HG03558 (cell line): ENCODE measurements at regions not wholly inside any gene's neighbourhood (a gene's known extent, or its start where the extent isn't known, plus 50 kb on each side); places are given as distances from the start of the nearest gene placed in this dataset.

ENCODE experiments used
- ATAC-seq: cut with Tn5 transposase; IDR thresholded peaks from one replicate; pipeline ENCODE4 v1.9.1; 2021; ENCODE audit warnings: moderate number of reproducible peaks; ENCODE audit not compliant: unreplicated experiment; ENCODE audit errors: extremely low read depth

DNA sequence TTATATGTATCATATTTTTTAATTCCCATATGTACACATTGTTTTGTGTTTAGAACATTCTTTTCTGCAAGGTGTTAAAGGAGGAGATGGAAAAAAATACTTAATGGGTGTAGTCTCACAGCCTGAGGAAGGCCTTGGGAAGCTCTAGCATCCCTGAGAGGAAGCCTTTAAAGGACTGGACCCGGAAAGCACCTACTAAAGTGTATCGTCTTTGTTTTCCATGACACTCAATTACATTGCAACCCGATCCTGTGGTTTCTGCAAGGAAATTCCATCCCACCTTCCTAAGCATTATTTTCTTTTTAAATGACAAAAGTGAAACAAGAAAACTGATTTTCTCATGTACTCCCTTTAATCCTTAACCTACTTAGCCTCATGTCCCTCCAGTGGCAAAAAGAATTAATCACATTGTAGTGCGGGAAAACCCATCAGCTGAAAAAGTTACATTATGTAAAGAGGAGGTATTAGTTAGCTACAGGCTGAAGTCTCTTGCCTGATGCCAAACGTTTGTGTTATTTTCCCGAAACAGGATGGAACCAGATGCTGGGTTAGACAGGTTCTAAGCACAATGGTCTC, 147.8 kb upstream of the CPSF6 start:
- no peak for ATAC-seq

DNA sequence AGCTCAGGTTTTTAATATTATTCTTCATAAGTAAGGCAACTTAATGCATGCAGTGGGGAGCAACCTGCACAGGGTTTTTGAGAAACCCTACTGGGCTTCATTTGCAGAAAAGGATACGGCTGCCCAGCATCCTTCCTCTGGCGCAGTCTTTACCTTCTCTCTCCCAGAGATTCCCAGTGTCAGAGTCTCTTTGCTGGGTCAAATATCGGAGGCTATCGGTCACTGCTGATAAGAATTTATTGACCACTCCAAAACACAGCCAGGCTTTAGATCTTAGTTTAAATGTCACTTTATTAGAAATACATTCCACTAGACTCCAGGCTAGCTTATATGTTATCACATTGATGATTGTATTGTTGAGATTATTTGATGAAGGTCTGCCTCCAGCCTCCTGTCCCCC, 147.2 kb upstream of the CPSF6 start:
- ATAC-seq, result no peak

DNA sequence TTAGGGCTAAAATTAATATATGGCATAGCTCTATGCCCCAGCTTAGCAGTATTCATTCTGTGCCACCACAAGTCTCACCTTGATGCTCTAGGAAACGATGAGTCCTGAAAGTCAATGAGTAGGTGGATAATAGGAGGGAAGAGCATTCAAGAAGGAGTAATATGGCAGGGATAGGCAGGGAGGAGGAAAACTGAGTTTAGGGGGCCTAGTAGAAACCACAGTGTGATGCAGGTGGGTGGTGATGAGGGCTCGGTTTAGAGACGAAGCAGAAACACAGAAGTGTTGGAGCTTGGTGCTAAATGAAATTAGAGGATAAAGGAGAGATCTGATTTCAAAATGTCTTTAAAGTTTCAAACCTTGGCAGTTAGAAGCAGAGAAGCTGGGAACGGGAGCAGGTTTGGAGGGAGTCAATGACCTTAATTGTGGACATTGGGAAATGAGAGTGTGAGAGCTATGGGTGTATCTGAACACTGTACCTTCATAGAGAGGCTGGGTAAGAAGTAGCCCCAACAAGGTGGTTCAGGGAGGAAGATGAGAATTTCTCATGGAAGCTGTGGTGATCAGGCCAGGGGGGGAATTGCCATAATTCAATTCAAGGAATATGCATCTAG, 144.7 kb upstream of the CPSF6 start:
- no peak for ATAC-seq

DNA sequence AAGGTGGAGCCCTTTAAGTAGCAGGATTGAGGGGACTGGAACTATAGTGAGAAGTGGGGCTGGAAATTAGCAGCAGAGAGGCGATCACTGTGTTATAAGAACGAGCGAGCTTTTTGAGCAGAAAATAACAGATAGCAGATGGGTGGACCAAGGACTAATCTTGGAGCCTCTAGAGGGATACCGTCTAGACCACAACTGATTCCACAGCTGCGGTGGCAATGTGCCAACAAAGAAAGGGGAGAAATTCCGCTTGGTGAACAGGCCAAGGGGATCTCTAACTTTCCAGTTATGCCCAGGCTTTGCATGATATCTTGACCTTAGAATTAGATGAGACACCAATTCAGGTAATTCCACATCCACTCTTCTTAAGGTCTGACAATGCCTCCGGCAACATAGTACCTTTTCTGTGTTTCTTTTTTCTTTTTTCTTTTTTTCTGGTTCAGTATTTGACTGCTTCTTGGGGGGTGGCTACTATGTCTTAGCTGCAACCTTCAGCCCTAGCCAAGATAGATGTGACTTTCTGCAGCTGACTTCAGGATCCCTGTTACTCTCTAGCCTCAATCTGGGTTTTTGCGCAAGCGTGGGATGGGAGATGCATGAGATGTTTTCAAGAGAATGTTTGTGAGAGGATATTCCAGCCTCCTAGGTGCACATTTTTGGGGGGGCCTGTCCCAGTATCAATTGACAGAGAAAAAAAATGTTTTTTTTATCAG, 143.4 kb upstream of the CPSF6 start:
- no peak for ATAC-seq

DNA sequence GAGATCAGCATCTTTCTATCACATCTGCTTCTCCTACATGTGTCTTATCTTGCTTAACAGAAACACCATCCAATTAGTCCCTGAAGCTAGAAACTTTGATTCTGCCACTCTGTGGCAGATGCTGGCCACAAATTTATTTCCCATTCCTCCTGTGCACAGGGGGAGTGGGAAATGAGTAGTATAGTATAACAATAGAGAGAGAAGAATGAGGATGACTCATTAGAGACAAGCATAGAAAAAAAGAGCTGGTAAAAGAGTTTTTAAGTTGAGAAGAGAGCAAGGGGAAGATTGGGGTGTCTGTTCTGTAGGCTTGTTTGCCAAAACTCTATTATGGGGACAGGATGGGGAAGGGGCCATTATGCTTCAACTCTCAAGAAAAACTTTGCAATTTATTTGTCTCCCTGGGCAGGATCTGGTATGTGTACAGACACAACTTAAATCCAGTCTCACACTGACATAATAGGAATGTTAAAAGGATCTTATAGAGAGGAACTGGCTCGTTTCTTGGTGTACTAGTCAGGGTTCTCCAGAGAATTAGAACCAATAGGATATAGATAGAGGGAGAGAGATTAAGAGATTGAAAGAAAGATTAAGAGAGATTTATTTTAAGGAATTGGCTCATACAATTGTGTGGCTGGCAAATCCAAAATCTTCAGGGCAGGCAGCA, 142.6 kb upstream of the CPSF6 start:
- no peak for ATAC-seq

DNA sequence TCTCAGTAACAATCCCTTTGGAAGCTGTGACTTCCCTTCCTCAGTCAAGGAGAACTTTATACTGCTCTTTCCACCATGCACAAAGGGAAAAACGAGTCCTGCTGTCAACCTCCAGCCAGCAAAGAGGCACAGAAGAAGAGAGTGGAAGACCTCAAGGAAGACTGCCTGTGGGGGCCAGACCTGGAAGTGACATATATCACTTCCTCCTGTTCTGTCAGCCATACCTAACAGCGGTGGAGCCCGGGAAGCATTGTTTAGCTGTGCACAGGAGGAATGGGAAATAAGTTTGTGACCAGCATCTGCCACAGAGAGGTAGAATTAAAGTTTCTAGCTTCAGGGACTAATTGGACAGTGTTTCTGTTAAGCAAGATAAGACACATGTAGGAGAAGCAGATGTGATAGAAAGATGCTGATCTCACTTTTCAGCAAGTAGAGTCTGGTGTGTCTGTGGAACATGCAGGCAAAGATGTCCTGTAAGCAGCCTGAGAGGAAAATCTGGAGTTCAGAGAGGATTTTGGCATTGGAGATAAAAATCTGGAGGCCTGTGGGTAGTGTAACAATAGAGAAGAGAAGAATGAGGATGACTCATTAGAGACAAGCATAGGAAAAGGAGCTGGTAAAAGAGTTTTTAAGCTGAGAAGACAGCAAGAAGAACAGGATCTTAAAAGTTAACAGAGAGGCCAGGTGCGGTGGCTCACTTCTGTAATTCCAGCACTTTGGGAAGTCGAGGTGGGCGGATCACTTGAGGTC, 141.6 kb upstream of the CPSF6 start:
- ATAC-seq, result no peak

DNA sequence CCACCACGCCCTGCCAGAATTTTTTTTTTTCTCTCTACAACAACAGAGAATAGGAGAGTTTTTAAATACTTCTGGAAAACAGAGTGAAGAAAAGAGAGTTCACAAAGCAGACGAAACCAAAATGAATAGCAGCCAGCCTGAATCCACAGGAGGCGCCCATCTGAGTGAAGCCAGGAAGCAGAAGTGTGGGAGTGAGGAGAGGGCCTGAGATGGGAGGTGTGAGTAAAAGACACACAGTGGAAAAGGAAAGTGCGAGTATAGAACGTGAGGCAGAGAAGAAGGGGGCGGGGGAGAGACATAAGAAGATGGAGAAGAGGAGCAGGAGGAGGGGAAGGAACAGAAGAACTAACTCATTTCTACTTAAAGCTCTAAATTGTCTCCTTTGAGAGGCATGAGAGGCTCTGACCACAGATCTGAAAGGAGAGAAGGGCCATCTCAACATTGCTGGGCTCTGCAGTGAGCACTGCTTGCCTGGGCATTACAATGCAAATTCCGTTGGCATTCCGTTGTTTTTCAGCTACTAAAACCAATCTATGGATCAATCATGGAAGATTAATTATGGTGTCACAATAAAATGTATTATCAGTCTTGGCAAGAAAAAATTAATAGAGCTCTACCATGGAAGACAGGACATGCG, 140.1 kb upstream of the CPSF6 start:
- no peak for ATAC-seq

DNA sequence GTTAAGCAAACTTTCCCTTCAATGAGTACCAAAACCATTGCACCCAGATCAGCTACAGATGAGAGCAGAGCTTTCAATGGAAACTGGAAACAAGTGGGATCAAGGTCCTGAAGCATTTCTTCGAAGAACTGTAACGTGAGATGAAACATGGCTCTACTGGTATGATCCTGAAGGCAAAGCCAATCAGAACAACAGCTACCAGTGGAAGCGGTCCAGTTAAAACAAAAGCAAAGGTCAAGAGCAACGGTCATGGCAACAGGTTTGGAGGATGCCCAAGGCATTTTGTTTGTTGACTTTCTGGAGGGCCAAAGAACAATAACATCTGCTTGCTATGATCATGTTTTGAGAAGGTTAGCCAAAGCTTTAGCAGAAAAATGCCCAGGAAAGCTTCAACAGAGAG, 137.9 kb upstream of the CPSF6 start:
- ATAC-seq, result no peak

DNA sequence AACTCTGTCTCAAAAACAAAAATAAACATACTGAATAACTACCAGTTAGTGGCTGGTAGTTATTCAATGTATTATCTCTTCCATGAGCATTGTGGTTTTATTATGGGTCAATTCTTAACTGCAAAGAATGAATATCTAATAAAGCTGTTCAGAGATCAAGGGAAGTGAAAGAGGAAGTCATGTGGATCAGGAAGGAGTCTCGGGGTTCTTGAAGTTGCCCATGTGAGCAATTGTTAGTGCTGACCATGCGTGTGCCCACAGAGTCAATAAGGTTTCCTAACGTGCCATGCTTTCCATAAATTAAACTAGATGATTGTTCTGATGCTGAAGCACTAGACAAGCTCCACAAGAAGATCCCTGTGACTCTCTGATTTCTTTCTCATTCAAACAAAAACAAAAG, 136.5 kb upstream of the CPSF6 start:
- no peak for ATAC-seq

DNA sequence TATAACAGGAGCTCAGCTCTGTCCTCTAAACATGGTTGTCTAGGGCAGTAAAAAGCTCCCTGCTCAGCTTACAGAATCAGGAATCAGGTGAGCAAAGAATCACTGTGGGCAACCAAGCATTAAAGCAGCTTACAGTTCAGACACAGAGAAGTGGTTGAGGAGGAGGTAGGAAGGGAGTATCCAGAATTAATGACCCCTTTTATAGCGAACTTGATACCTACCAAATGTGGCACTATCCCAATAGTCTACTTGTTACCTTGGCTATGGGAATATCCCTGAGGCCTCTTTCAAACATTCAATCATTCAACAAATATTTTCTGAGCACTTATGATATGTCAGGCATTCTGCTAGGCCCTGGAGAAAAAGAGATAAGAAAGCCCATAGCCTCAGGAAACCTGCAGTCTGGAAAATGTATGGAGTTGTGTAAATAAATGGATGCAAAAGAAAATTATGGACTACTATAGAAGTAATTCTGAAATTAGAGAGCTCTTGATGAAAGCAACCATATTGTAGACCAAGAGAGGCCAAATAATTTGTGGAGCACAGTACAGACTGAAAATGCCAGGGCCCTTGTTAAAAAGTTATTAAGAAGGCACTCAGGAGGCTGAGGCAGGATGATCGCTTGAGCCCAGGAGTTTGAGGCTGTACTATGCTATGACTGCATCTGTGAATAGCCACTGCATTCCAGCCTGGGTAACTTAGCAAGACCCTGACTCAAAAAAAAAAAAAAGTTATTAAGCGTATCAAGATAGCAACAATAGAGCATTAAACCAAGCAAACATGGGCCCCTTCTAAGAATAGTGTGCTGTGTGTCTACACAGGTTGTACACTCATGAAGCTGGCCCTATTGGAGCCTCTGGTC, 134.0 kb upstream of the CPSF6 start:
- no peak for ATAC-seq

DNA sequence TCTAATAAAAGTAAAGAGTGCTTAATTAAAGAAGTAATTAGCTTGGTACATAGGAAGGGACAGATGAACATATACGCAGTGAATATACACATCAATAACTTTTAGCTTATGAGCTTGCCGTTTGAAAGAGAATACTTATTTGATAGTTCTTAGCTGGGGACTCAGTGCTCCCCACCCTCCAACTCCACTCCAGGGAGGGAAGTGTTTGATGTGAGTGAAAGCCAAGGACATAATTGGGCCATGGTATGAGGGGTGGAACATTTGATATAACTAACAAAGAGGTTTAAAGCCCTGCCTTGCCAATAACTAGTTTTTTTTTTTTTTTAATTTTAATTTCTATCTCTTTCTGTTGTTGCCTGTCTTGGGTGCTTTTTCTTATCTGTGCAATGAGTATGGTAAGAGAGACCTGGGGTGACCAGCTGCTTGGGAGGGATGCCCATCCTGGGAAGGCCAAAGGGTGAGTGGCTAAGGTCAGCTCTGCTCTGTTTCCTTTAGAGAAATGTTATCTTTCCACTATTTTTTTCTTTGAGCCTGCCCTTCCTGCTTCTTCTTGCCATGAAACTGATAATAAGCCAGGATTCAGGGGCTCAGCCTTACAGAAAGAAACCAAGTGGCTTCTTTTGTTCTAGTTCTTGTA, 132.8 kb upstream of the CPSF6 start:
- ATAC-seq, result no peak

DNA sequence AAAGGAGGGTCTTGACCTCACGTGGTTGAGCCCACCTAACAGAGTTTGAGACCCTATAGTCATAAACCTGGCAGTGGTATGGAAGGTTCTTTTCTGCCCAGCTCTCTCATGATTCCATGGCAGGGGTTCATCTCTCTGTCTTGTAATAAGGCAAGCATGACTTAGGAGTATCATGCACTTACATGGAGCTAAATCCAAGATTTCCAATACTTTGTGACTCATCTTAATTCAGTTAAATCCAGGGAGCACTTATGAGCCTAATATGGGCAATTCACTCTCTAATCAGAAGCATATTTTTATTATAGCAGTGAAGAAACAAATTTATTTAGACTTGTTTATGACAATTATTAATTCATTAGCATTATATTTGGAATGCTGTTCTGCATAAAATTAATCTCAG, 131.8 kb upstream of the CPSF6 start:
- no peak for ATAC-seq

DNA sequence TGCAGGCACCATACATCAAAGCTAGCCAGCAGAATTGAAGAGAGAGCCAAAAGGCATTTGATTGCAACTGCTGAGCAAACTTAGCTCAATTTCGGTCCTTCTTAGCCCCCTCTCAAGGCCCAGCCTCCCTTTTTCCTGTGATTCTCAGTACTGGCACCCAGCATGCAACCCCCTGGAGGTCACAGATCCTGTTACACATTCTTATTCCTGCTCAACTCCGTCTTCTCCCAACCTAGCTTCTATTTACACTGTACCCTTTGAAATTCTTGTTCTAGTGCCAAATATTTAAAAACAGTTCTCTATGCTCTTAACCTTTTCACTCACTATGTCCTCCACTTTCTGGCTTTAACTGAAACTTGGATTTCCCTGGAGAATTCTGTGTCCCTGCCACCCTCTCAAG, 131.3 kb upstream of the CPSF6 start:
- no peak for ATAC-seq

DNA sequence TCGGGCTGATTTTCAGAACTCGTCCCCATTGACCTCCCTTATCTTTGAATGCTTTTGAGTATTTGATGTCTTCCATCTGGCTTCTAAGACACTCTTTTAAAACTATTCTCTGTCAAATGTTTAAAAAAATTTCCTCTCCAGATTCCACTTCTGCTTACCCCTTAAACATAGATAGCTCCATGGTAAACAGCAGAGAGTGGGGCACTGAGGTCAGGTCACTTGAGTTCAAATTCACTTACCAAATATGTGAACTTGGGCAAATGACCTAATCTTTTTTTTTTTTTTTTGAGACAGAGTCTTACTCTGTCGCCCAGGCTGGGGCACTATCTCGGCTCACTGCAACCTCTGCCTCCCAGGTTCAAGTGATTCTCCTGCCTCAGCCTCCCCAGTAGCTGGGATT, 126.8 kb upstream of the CPSF6 start:
- no peak for ATAC-seq

DNA sequence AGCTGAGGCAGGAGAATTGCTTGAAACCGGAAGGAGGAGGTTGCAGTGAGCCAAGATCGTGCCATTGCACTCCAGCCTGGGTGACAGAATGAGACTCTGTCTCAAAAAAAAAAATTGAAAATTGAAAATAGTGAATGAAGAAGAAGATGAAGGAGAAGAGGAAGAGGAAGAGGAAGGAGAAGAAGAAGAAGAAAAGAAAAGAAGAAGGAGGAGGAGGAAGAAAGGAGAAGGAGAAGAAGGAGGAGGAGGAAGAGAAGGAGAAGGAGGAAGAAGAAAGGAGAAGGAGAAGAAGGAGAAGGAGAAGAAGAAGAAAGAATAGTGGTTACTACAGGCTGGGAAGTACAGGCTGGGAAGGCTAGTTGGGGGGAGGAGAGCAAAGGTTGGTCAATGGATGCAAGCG, 124.3 kb upstream of the CPSF6 start:
- no peak for ATAC-seq

DNA sequence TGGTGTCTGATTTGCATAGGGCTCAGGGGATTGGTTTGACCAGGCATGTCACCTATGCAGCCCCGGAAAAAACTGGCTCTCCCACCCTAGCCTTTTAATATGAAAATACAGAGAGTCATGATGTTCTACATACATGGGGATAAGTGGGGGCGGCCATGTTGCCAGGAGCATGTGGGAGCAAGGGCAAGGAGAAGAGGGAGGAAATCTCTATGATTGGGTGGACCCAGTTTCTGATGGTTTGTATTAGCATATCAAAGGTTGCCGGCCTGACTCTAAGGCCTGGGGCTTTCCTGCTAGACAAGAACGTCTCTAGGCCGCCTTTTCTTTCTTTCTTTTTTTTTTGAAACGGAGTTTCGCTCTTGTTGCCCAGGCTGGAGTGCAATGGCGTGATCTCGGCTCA, 123.4 kb upstream of the CPSF6 start:
- no peak for ATAC-seq

DNA sequence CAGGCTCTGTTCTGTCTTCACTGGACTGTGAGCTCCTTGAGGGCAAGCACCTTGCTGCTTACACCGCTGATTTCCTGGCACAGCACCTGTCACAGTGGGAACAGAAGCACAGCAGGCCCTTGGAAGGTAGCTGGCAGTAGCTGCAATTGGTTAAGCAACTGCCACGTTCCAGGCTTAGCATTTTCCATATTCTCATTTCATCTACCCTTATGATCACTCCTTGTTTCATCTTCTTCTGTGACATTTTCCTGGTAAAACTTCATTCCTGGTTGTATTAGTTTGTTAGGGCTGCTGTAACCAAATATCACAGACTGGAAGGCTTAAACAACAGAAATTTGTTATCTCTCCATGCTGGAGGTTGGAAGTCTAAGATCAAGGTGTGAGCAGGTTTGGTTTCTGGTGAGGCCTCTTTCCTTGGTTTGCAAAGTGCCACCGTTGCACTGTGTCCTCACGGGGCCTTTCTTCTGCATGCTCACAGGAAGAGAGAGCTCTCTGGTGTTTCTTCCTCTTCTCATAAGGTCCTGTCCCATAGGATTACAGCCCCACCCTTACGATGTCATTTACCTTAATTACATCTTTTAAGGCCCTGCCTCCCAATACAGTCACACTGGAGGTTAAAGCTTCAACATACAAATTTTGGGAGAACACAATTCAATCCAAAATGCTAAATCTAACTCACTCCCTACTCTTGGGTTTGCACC, 121.7 kb upstream of the CPSF6 start:
- ATAC-seq, result no peak

DNA sequence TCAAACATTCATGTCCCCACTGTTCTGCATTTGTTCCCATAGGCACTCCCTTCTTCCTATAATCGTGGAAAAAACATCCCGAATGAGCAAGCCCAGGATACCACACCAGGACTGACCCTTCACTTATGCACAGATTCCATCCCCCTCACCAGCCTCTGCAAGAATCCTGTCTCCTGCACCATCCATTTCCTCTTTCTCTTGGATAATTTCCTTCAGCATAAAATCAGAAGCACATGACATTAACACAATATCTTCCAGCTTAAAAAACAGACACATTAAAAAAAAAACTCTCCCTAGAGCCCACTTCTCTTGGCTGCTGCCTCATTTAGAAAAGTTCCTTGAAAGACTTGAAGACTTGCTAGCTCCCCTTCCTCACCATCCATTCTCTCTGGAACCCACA, 120.9 kb upstream of the CPSF6 start:
- no peak for ATAC-seq
